HepG2 (cell line): ENCODE measurements at regions not wholly inside any gene's neighbourhood (a gene's known extent, or its start where the extent isn't known, plus 50 kb on each side); places are given as distances from the start of the nearest gene placed in this dataset.

Source experiments
- BRCA1 ChIP-seq: sonication (generic); formaldehyde crosslinking; IDR thresholded peaks from 2 replicates; pipeline ENCODE4 v1.4.0; 2020; ENCODE audit warnings: missing genetic modification reagents
- CTCF ChIP-seq: sonication (generic); formaldehyde crosslinking; IDR thresholded peaks from 2 replicates; pipeline ENCODE4 v1.5.0; 2020; ENCODE audit warnings: mild to moderate bottlenecking, missing genetic modification reagents, moderate library complexity
- DNMT1 ChIP-seq: sonication (generic); formaldehyde crosslinking; IDR thresholded peaks from 2 replicates; pipeline ENCODE4 v1.5.1; 2020; ENCODE audit warnings: mild to moderate bottlenecking, missing genetic modification reagents
- DR1 ChIP-seq: sonication (generic); formaldehyde crosslinking; IDR thresholded peaks from 2 replicates; pipeline ENCODE4 v1.8.0; 2021; ENCODE audit warnings: mild to moderate bottlenecking, missing genetic modification reagents, inconsistent platforms
- HDAC2 ChIP-seq: sonication (generic); formaldehyde crosslinking; IDR thresholded peaks from 2 replicates; pipeline ENCODE4 v1.4.0; 2020; ENCODE audit warnings: missing genetic modification reagents
- HNRNPL ChIP-seq: fragments of 200-400 bp; formaldehyde crosslinking; IDR thresholded peaks from 2 replicates; pipeline ENCODE4 v1.6.1; 2017; ENCODE audit warnings: mild to moderate bottlenecking, low read depth, low read length
- JUNB ChIP-seq: sonication (generic); formaldehyde crosslinking; IDR thresholded peaks from 2 replicates; pipeline ENCODE4 v1.8.0; 2022; ENCODE audit warnings: missing genetic modification reagents, mild to moderate bottlenecking, borderline replicate concordance
- KDM5B ChIP-seq: sonication (generic); formaldehyde crosslinking; IDR thresholded peaks from 2 replicates; pipeline ENCODE4 v1.4.0; 2020; ENCODE audit warnings: missing genetic modification reagents, mild to moderate bottlenecking, borderline replicate concordance
- KLF12 ChIP-seq: sonication (generic); formaldehyde crosslinking; IDR thresholded peaks from 2 replicates; pipeline ENCODE4 v1.4.0; 2020; ENCODE audit warnings: missing genetic modification reagents, borderline replicate concordance
- MZF1 ChIP-seq: sonication (generic); formaldehyde crosslinking; IDR thresholded peaks from 2 replicates; pipeline ENCODE4 v1.8.1; 2023; ENCODE audit warnings: mild to moderate bottlenecking, missing genetic modification reagents, borderline replicate concordance
- NONO ChIP-seq, 2 experiments: fragments of 450-650 bp in 1 of 2; sonication (generic) in 1 of 2; formaldehyde crosslinking in 1 of 2; IDR thresholded peaks in 1 of 2; conservative IDR thresholded peaks in 1 of 2; 2 replicates each; pipeline versions ENCODE4 v1.6.1 to v1.8.0; 2017 to 2022; ENCODE audit warnings: mild to moderate bottlenecking in 1 of 2, missing genetic modification reagents in 1 of 2, moderate library complexity in 1 of 2
- RCOR2 ChIP-seq: IDR thresholded peaks from 2 replicates; pipeline ENCODE4 v1.6.1; 2016; ENCODE audit warnings: missing biosample characterization, missing genetic modification reagents
- RXRA ChIP-seq: sonication (generic); formaldehyde crosslinking; IDR thresholded peaks from 2 replicates; pipeline ENCODE4 v1.5.1; 2020; ENCODE audit warnings: missing genetic modification reagents
- TP53 ChIP-seq: sonication (generic); formaldehyde crosslinking; conservative IDR thresholded peaks from 2 replicates; pipeline ENCODE4 v1.4.0; 2020; ENCODE audit warnings: missing genetic modification reagents
- ZNF496 ChIP-seq: sonication (generic); formaldehyde crosslinking; IDR thresholded peaks from 2 replicates; pipeline ENCODE4 v1.8.1; 2023; ENCODE audit warnings: mild to moderate bottlenecking, moderate library complexity, missing genetic modification reagents; ENCODE audit not compliant: insufficient replicate concordance
- ZNF792 ChIP-seq: IDR thresholded peaks from 2 replicates; pipeline ENCODE4 v1.6.1; 2016
- ZNF879 ChIP-seq: sonication (generic); formaldehyde crosslinking; IDR thresholded peaks from 2 replicates; pipeline ENCODE4 v1.8.1; 2023; ENCODE audit warnings: missing genetic modification reagents
- TF ChIP-seq, protein P1 (sequence below): sonication (generic); formaldehyde crosslinking; IDR thresholded peaks from 2 replicates; pipeline ENCODE4 v1.4.0; 2020; ENCODE audit warnings: missing genetic modification reagents
- TF ChIP-seq, protein P2 (sequence below): sonication (generic); formaldehyde crosslinking; IDR thresholded peaks from 2 replicates; pipeline ENCODE4 v1.5.1; 2020; ENCODE audit warnings: missing genetic modification reagents, mild to moderate bottlenecking, borderline replicate concordance

DNA sequence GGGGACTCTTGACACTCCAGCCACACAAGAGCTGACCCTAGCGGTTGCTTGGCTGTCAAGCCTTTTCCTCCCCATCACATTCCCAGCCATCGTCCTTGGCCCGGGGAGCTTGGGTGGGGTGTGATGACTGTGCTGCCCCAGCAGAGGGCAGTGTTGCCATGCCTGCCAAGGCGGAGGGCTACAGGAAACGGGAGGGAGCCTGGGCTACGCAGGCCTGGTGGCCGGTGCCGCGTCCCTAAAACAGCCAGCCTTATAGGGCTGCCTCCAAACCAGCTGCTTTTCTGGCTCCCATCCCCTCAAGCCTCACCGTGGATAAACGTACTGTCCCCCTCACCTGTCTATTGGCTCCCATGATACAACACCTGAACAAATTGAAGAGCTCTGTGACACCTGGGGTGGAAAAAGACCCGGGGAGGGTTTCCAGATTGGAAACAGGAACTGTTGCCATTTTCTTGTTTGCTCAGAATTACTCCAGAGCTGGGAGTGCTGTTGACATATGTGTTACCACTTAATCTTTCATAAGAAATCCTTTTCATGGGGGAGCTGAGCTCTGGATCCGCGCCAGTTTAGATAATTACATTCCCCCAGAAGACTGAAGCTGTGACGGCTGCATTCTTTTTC is 72.8 kb upstream of the ASTN2 start (continued):
- TF ChIP-seq NONO (IDR thresholded peaks at IDR 0.05) (no peak), NONO (CRISPR knock-in tag; conservative IDR thresholded peaks at IDR 0.05) (peak; percentile 71; the same call in 1 of the 2 replicates), RXRA (peak; percentile 65), RCOR2 (CRISPR knock-in tag) (0 out of 2 replicates have a peak, but pooled peaks have one; percentile 47), ZNF792 (CRISPR knock-in tag) (peak; percentile 83), HNRNPL (no peak), DNMT1 (CRISPR knock-in tag) (peak; percentile 77; the same call in 1 of the 2 replicates), HDAC2 (peak; percentile 77), TP53 (no peak), KDM5B (CRISPR knock-in tag) (peak; percentile 76; the same call in 1 of the 2 replicates), CTCF (CRISPR knock-in tag) (peak; percentile 100), ZNF496 (CRISPR knock-in tag) (no peak), KLF12 (CRISPR knock-in tag) (0 out of 2 replicates have a peak, but pooled peaks have one; percentile 60), JUNB (CRISPR knock-in tag) (no peak), ZNF879 (no peak), BRCA1 (CRISPR knock-in tag) (0 out of 2 replicates have a peak, but pooled peaks have one; percentile 65), DR1 (CRISPR knock-in tag) (peak; percentile 30; the same call in 1 of the 2 replicates), MZF1 (CRISPR knock-in tag) (no peak)
- TF ChIP-seq, protein P1, sequence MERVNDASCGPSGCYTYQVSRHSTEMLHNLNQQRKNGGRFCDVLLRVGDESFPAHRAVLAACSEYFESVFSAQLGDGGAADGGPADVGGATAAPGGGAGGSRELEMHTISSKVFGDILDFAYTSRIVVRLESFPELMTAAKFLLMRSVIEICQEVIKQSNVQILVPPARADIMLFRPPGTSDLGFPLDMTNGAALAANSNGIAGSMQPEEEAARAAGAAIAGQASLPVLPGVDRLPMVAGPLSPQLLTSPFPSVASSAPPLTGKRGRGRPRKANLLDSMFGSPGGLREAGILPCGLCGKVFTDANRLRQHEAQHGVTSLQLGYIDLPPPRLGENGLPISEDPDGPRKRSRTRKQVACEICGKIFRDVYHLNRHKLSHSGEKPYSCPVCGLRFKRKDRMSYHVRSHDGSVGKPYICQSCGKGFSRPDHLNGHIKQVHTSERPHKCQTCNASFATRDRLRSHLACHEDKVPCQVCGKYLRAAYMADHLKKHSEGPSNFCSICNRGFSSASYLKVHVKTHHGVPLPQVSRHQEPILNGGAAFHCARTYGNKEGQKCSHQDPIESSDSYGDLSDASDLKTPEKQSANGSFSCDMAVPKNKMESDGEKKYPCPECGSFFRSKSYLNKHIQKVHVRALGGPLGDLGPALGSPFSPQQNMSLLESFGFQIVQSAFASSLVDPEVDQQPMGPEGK (CRISPR knock-in tag), result peak; percentile 50
- TF ChIP-seq, protein P2, sequence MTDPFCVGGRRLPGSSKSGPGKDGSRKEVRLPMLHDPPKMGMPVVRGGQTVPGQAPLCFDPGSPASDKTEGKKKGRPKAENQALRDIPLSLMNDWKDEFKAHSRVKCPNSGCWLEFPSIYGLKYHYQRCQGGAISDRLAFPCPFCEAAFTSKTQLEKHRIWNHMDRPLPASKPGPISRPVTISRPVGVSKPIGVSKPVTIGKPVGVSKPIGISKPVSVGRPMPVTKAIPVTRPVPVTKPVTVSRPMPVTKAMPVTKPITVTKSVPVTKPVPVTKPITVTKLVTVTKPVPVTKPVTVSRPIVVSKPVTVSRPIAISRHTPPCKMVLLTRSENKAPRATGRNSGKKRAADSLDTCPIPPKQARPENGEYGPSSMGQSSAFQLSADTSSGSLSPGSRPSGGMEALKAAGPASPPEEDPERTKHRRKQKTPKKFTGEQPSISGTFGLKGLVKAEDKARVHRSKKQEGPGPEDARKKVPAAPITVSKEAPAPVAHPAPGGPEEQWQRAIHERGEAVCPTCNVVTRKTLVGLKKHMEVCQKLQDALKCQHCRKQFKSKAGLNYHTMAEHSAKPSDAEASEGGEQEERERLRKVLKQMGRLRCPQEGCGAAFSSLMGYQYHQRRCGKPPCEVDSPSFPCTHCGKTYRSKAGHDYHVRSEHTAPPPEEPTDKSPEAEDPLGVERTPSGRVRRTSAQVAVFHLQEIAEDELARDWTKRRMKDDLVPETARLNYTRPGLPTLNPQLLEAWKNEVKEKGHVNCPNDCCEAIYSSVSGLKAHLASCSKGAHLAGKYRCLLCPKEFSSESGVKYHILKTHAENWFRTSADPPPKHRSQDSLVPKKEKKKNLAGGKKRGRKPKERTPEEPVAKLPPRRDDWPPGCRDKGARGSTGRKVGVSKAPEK (CRISPR knock-in tag), result no peak
